GM04503 (cell line): ENCODE measurements at regions not wholly inside any gene's neighbourhood (a gene's known extent, or its start where the extent isn't known, plus 50 kb on each side); places are given as distances from the start of the nearest gene placed in this dataset.
"Not testable (repeated sequence)": the region's sequence is repeated elsewhere in the genome, so short reads cannot be mapped to it uniquely, and the experiment has no call there.

ENCODE experiments used
- DNase-seq: peaks from one replicate; pipeline ENCODE4 v3.0.0-alpha.2; 2012; ENCODE audit warnings: low read depth

DNA sequence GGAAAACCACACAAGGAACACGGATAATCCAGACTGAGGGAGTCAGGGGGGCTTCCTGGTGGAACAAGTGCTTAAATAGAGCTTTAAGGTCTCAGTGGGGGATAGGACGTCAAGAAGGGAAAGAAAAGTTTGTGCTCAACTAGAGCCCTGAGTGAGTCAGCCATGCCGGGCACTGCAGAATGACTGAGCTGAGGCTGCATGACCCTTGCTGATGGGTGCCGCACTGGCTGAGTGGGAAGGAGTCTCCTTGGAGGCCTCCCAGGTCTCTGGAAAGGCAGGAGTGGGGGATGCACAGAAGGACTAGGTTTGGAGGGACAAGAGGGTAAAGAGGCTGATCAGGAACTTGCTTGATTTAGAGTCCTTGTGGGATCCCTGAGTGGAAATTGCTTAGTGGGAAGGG, 150.3 kb downstream of the RPLP1 start:
- DNase-seq = no peak

DNA sequence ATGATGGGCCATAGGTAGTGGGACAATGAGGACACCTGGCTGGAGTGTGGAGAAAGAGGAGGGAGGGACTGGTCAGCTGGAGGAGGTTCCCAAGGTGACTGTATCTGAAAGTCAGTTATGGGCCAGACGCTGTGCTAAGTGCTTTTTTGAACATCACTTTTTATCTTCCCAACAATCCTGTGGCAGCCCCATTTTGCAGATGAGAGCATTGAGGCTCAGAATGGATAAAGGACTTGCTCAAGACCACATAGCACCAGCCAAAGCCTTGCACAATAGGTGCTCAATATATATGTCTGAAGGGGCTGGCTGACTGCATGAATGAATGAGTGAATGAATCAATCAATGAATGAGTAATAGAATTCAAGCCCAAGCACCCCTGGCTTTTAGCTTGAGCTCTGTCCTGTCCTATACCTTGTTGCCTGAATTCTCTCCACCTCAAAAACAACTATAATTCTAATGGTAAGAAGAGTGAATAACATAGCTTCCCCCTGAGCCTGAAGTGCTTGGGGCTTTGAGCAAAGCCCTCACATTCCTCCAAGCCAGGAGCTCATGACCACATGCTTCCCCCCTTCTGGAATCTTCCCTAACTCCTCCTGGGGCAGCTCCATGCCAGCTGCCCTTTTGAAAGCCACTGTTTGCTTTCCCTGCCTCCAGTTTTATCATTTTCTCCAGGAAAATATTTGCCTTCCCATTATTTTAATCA, 150.9 kb downstream of the RPLP1 start:
- DNase-seq = no peak

DNA sequence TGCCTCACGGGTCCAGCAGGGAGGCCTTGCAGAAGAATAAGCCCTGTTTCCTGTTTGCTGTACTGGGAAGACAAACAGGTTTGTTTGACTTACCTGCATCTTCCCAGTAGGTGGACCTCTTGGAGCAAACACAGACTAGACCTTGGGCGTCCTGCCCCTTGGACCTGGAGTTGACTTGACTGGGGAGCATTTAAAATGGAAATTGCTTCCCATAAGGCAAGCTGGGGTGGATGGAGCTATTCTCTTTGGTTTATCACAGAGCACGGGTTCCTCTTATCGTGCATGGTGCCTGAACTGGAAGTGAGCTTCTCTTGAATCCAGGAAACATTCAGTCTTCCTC, 151.4 kb downstream of the RPLP1 start:
- DNase-seq = no peak

DNA sequence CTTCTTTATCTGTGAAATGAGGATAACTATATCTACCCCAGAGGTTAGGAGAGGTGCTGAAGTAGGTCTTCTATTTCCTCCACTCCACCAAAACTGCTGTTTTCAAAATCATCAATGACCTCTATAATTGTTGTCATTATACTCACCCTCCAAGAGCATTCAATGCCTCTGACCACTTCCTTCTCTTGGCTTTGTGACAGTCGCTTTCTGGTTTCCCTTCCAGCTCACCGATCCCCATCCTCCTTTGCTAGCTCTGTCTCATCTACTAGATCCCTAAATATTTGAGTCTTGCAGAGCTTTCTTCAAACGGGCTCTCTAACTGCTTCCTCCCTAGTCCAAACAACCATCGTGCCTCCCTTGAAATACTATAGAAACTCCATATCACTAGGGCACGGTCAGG, 153.5 kb downstream of the RPLP1 start:
- DNase-seq = no peak

DNA sequence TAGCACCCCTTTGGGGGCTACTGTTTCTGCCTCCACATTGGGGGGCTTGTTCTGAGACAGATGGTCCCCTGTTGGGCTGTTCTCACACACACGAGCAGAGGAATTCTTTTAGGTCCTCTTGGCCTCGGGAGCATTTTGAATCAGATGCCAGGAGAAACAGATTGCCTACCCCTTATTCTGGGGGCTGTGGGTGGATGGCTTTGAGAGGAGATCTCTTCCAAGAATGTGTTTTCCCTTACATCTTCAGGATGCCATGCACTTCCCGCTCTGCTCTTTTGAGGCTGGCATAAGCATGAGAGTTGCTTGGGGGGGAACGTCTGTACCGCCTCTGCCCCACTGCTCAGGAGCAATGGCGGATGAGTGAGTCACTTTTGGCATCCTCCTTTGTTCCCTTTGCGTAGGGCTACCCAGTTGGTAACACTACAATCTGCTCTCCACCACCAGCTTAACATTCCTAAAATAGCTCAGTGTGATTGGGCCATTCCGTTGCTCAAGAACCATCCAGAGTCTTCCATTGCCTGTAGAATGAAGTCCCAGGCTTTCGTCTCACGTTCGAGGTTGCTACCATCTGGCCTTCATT, 154.4 kb downstream of the RPLP1 start:
- DNase-seq = peak; percentile 55

DNA sequence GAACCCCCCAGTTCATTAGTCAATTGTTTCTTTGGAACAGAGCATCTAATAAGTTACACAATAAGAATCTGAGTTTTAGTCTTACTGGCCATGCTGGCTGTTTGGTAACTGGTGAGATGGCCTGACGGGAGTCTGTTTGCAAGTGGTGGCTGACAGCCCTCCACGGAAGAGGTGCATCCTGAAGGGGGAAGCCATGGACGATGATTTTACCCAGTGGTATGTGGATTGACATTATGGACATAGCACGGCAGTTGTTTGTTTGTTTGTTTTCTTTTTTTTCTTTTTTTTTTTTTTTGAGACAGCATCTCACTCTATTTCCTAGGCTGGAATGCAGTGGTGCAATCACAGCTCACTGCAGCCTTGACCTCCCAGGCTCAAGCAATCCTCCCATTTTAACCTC, 156.0 kb downstream of the RPLP1 start:
- no peak for DNase-seq

DNA sequence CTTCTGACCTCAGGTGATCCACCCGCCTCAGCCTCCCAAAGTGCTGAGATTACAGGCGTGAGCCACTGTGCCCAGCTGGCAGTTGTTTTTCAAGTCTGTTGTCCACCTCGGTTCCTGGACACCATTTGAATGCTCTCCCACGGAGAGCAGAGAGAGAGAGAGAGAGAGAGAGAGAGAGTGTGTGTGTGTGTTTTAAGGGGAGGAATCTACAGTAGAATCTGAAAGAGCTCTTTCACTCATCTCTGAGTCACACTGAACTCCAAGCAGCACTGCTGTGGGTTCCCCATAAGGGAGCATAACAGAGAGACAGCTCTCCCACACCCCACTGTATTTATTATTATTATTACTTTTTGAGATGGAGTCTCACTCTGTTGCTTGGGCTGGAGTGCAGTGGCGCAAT, 156.6 kb downstream of the RPLP1 start:
- DNase-seq = no peak

DNA sequence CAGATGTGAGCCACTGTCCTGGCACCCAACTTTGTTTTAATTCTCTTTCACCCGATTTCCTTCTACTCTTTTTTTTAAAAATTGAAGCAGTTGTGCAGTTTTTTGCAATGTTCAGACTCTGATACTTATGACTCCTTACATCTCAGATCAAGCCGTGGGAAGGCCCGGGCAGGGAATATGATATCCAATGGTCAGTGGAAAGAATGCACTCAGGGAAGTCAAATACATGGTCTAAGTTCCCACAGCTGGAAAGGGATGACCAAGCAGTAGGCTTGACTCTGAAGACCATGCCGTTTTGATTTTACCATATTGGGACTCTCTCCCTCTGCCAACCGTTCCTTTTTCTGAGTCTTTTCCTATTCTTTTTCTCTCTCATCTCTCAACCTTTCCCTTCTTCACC, 157.2 kb downstream of the RPLP1 start:
- no peak for DNase-seq

DNA sequence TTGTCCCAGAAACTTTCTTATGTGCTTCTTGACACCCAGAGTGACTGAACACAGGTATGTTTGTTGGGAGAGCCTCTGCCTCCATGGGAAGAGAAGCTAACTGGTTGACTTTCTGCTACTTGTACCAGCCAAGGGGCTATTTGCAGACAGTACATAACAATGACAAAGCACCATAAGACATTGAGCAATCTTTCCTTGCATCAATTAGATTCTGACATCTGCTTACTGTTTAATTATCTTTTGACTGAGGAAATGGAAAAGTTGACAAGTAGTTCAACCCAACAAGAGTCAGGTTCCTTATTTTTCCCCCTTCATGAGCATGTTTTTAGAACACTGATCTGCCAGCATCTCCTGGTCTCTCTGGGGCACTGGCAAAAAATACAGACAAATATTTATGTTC, 157.7 kb downstream of the RPLP1 start:
- DNase-seq = no peak

DNA sequence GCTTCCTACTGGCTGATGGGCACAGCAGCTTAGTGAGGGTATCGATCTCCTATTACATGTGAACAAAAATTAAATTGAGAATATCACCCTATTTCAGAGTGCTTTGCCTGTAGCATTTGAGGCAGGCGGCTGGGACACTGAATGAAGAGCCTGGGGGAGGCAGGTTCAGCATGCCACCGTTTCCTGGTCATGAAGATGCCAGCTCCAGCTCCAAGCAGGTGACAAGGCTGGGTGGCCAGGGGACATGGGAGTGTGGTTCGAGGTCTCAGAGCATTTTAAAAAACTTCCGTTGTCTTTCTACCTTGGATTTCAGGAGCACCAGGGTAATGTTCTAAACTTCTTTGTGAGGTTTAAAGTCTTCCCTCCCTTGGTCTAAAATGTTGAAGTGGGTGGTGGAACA, 158.2 kb downstream of the RPLP1 start:
- DNase-seq = no peak

DNA sequence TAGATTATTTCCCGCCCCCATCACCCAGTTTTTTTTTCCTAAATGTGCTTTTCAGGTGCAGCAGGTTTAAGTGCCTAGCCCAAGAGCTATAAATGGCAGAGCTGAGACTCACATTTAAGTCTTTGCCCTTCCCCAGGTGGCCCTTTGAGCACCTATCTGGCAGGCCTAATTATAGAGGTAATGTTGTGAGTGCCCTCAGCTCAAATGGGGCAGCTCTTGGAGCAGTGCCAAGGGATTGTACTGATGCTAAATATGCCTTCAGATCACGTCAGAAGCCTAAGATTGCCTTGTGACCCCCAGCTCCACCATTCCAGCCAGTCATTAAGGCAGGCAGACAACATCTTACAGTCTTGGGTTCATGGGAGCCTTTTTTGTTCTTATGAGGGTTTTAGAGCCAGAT, 159.5 kb downstream of the RPLP1 start:
- DNase-seq = no peak

DNA sequence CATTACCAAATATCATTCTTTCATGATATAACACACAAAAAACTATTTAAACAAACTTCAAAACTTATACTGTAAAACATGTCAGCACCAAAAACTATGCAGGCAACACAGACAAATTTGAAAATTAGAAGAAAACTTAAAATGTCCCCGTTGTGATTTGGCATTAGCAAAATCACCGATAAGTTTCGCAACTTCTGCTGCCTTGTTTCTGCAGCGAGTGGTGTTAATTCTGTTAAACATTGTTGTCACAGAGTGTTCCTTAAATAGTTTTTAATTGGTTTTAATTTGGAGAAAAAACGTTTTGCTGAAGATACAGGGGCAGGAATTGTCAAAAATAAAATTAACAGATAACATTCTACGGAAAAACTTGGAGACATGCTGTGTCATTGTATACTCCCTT, 160.6 kb downstream of the RPLP1 start:
- no peak for DNase-seq

DNA sequence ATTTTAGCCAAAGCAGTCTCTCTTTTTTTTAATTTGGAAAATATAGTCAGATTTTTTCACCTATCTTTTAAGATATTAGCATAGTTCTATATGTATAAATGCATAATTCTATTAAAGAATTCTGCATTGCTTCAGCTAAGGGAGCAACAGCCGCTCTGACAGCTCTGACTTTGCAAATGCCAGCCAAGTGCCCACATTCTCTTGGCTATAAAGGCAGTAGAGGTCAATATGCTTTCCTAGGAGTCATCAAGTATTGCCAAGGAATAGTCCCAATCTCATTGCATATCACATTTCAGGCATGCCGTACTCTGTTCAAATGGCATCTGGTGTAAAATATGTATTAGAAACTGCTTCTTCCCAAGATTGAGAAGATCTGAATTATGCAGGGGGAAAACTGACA, 161.4 kb downstream of the RPLP1 start:
- DNase-seq = no peak

DNA sequence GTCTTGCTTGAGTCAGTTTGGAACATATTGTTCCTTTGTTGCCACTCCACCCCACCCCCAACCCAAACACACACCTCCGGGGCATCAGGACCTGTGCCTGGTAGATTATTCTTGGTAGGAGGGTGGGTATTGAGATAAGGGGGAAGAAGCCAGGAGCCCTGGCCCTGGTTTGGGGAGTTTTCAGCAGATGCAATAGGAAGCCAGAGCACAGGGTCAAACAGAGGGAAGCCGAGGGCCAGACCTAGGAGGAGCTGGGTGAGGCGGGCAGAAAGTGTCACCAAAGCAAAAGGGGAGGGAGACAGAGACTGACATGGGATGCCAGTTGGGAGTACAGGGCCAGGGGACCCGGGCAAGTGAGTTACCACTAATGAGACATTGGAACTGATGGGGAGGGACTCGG, 163.1 kb downstream of the RPLP1 start:
- no peak for DNase-seq

DNA sequence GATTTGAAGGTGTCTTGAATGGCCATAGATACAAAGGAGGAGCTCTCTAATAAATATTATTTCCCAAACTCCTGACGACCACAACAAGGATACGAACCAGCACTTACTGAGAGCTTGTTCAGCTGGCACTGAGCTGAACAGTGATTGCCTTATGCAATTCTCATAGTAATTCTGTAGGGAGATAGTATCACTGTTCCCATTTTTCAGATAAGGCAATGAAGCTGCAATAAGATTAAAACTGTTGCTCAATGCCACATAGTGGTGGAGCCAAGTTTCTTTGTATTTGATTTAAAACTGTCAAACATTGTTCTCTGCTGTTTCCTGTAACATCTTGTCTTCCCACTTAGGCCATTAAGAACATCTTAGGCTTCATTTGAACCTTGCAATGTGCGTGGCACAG, 163.9 kb downstream of the RPLP1 start:
- DNase-seq = no peak

DNA sequence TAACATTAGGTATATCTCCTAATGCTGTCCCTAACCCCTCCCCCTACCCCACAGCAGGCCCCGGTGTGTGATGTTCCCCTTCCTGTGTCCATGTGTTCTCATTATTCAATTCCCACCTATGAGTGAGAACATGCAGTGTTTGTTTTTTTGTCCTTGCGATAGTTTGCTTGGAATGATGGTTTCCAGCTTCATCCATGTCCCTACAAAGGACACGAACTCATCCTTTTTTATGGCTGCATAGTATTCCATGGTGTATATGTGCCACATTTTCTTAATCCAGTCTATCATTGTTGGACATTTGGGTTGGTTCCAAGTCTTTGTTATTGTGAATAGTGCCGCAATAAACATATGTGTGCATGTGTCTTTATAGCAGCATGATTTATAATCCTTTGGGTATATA, 164.5 kb downstream of the RPLP1 start:
- not testable (repeated sequence) for DNase-seq

DNA sequence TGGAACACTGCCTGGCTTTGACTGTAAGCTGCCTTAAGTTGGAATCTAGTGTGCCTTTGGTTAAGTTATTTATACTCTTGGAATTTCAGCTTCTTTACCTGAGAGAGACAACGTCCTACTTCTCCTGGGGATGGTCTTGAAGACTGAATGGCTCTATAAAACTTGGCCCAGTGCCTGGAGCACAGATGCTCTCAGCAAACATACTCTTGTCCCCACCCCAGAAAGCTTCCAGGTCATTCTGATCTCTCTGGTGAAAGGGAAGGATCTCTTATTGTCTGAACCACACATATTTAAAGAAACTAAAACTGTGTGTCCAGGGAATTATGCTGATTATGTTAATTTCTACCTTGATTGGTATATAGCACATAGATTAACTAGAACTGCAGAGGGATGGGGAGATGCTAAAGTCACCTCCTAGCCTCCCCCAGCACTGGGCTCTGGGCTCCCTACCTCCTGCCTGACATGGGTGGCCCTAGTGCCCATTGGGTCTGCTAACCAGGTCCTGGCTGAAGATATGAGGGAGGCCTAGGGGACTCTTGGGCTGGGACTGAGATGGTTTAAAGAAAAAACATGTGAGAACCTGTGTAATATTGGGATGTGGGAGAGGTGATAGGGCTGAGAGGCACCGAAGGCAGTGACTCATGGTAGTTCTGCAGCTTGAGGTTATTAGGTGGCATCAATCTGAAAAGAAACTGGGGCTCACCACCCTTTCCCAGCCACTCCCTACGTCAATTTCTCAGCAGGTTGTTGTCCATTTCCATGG, 171.0 kb downstream of the RPLP1 start:
- DNase-seq = no peak

DNA sequence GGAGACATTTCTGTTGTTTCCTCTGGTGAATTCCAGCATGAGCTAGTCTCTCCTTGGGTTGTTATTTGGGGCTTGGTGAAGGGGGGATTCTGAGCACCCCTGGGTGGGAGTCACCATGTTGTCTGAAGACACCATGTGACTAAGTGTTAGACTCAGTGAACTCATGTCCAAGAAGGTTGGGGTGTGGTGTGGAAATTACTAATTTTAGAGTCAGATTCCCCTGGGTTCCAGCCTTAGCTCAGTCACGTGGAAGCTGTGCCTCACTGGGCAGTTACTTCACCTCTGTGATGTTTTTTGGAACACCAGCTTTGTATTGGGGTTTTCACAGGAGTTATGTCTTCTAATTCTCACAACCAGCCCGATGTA, 171.5 kb downstream of the RPLP1 start:
- DNase-seq = no peak

DNA sequence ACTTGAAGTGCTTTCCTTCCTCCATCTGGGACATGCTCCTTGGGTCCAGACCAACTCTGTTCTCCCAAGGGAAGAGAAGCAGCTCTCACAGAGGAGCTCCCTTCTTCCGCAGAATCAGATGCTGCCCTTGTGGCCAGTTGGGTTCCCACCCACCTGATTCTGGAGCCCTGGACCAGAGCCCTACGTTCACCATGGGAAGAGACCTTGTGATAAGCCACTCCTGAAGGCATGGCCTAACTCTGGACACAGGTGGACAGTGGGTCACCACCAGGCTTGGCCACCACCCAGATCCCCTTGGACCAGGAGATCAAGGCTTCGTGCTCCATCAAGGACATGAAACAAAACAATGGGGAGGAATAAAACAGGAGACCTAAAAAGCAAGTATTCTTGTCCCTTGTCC, 172.2 kb downstream of the RPLP1 start:
- DNase-seq = no peak

DNA sequence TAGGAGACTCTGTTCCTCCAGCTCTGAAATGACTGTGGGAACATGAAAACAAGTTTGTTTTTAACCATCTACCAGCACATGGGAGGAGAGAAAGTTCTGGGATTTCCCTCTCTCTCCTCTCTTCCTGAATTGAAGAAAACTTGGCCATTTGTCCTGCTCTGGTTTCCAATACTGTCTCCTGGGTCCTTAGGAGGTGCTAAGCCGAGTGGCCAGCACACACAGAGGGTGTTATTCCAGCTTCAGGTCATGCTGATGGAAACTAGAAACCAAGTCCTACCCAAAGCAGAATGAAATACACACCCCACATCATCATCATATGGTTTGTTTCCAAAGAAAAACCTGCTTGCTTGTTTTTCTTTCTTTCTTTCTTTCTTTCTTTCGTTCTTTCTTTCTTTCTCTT, 172.7 kb downstream of the RPLP1 start:
- DNase-seq = no peak

DNA sequence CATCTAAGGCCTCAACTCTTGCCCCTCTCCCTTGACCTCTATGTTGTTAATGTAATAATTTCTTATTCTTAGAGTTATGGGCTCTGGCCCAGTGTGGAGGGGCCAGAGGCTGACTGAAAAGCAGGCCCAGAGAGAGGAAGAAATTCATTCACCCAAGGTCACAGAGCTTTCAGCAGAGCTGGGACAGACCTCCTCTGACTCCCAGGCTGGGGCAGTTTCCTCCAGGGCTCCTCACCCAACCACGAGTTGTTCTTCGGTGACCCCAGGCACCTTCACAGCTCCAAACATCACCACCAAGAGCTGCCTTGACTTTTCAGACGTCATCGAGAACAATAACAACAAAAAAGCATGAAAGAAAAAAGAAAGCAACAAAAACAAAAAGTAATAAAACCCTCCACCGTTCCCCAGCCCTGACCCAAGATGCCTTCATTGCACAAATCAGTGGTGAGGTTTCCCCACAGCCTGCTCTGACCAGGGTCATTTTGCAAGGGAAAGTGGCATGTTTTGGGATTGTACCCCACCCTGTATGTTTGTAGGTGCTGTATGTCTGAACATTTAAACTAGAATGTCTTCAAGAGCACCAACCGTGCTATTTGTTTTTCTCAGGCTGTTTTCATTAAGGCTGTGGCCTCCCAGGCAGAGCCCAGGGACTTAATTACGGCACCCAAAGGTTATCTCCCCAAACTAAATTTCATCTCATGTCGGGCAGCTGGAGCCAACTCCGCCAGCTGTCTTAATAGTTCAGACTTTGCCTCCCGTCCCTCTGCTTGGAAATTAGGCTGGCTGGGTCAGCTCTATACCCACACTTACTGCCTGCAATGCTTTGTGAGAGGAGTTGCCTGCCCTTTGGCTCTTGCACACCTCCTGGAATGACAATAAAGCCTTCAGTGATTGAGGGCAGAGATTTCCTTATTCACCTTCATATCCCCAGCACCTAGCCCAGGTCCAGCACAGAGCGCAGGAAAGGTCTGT, 173.8 kb downstream of the RPLP1 start:
- DNase-seq = no peak

DNA sequence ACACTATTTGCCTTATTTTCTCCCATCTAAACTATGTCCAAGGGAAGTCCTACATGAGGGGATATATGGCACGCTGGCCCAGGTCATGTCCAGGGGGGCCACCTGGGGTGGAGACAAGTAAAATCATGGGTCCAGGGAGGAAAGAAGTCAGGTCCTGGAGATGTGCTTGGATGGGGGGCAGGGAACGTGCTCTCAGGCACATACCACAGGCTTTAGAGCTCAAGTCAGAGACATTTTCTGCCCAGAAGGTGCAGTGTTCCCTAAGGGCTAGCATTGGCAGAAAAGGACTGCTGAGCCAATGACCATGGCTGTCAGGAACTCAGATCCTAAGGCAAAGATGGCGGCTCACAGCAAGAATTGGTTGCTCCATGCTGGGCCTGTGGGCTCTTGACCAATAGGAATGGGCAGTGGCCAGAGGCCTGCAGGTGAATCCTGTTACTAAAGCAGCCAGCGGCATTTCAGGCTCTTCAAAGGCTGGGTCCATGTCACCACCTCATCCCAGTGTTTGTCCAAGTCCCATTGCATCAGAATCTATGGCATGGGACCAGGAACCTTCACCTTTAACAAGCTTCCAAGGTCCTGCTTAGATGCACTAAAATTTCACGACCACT, 175.0 kb downstream of the RPLP1 start:
- no peak for DNase-seq
